Thoracic aorta (tissue), 2 donors: ENCODE measurements at regions not wholly inside any gene's neighbourhood (a gene's known extent, or its start where the extent isn't known, plus 50 kb on each side); places are given as distances from the start of the nearest gene placed in this dataset.

ENCODE experiments used
- ATAC-seq: fragments of 150-250 bp; one replicate; pipeline ENCODE4 v1.8.0; 2017; ENCODE audit warnings: low read depth; ENCODE audit not compliant: insufficient number of reproducible peaks, low FRiP score
- DNase-seq: peaks from one replicate; pipeline ENCODE4 v3.0.0-alpha.2; 2020; ENCODE audit warnings: low spot score
- H3K27ac ChIP-seq, 2 donors: fragments of 200-600 bp; sonication (generic); 1 replicate in 1 of 2; 2 replicates in 1 of 2; pipeline ENCODE4 v1.5.1; 2016; ENCODE audit warnings: mild to moderate bottlenecking in 2 of 2, moderate library complexity in 2 of 2
- H3K27me3 ChIP-seq: fragments of 200-600 bp; sonication (generic); replicated peaks from 2 replicates; pipeline ENCODE4 v1.6.0; 2016; ENCODE audit warnings: mild to moderate bottlenecking; ENCODE audit not compliant: insufficient read depth
- H3K36me3 ChIP-seq: fragments of 200-600 bp; sonication (generic); one replicate; pipeline ENCODE4 v1.5.1; 2016
- H3K4me1 ChIP-seq, 2 donors: fragments of 200-600 bp; sonication (generic); 1 replicate in 1 of 2; 2 replicates in 1 of 2; pipeline versions ENCODE4 v1.5.1 to v1.6.0; 2016; ENCODE audit warnings: low read depth in 2 of 2, mild to moderate bottlenecking in 1 of 2; ENCODE audit not compliant: control insufficient read depth in 1 of 2
- H3K4me3 ChIP-seq: fragments of 200-600 bp; sonication (generic); 2 replicates; pipeline ENCODE4 v1.5.1; 2016; ENCODE audit warnings: mild to moderate bottlenecking
- H3K9me3 ChIP-seq: fragments of 200-600 bp; sonication (generic); 2 replicates; pipeline ENCODE4 v1.5.1; 2016
- TF ChIP-seq, protein P1 (sequence below): fragments of 200-600 bp; sonication (generic); IDR thresholded peaks from one replicate; pipeline ENCODE4 v1.5.1; 2019; ENCODE audit warnings: antibody characterized with exemption

DNA sequence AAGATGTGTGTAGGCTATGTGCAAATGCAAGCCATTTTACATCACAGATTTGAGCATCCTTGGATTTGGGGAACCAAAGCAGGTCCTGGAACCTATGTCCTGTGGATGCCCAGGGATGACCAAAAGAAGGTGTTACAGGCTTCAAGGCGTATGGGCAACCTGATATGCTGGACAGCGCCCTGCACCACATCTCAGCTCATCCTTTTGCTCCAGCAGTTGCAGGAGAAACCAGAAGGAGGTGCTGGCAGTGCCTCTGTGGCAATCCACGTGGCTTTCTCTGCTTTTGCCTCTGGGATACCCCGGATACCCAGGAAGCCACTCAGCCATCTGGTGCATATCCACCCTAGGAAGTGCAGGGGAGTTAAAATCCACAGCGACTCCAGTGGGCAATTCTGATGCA lies 110.3 kb upstream of the VSTM2B start:
- Histone ChIP-seq H3K36me3 (no peaks in the 10 kb centered on the region), H3K4me3 (no peak overlapping the region), H3K4me1 (no peaks in the 10 kb centered on the region), H3K9me3 (no peaks in the 10 kb centered on the region), H3K27me3 (no peaks in the 10 kb centered on the region), H3K27ac (no peak overlapping the region)
- TF ChIP-seq, protein P1, sequence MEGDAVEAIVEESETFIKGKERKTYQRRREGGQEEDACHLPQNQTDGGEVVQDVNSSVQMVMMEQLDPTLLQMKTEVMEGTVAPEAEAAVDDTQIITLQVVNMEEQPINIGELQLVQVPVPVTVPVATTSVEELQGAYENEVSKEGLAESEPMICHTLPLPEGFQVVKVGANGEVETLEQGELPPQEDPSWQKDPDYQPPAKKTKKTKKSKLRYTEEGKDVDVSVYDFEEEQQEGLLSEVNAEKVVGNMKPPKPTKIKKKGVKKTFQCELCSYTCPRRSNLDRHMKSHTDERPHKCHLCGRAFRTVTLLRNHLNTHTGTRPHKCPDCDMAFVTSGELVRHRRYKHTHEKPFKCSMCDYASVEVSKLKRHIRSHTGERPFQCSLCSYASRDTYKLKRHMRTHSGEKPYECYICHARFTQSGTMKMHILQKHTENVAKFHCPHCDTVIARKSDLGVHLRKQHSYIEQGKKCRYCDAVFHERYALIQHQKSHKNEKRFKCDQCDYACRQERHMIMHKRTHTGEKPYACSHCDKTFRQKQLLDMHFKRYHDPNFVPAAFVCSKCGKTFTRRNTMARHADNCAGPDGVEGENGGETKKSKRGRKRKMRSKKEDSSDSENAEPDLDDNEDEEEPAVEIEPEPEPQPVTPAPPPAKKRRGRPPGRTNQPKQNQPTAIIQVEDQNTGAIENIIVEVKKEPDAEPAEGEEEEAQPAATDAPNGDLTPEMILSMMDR = no peak
- ATAC-seq = no peak
- DNase-seq = no peak

GRCh38 chr19:29417048-29417447 lies 108.7 kb upstream of the VSTM2B start:
- H3K27ac ChIP-seq = no peak overlapping the region
- TF ChIP-seq, protein P1 = no peak
- ATAC-seq = no peak

GRCh38 chr19:29418201-29418600 lies 107.6 kb upstream of the VSTM2B start:
- no peaks in the 10 kb centered on the region for H3K27me3 ChIP-seq
- DNase-seq = no peak
- no peak overlapping the region for H3K27ac ChIP-seq
- H3K9me3 ChIP-seq = no peaks in the 10 kb centered on the region
- no peaks in the 10 kb centered on the region for H3K4me1 ChIP-seq
- no peak overlapping the region for H3K4me3 ChIP-seq
- TF ChIP-seq, protein P1 = no peak
- no peaks in the 10 kb centered on the region for H3K36me3 ChIP-seq
- ATAC-seq = no peak

More at GRCh38 chr19:29417048-29417447, 108.7 kb upstream of the VSTM2B start:
- Histone ChIP-seq H3K9me3 (no peaks in the 10 kb centered on the region), H3K27me3 (no peaks in the 10 kb centered on the region), H3K36me3 (no peaks in the 10 kb centered on the region), H3K4me1 (no peaks in the 10 kb centered on the region), H3K4me3 (no peak overlapping the region)
- no peak for DNase-seq

GRCh38 chr19:29420065-29420464 lies 105.7 kb upstream of the VSTM2B start:
- no peak for ATAC-seq
- no peak overlapping the region for H3K4me3 ChIP-seq
- TF ChIP-seq, protein P1 = no peak
- no peak for DNase-seq
- no peak overlapping the region for H3K27ac ChIP-seq
- no peaks in the 10 kb centered on the region for H3K4me1 ChIP-seq
- H3K27me3 ChIP-seq = no peaks in the 10 kb centered on the region
- H3K9me3 ChIP-seq = no peaks in the 10 kb centered on the region
- no peaks in the 10 kb centered on the region for H3K36me3 ChIP-seq

DNA sequence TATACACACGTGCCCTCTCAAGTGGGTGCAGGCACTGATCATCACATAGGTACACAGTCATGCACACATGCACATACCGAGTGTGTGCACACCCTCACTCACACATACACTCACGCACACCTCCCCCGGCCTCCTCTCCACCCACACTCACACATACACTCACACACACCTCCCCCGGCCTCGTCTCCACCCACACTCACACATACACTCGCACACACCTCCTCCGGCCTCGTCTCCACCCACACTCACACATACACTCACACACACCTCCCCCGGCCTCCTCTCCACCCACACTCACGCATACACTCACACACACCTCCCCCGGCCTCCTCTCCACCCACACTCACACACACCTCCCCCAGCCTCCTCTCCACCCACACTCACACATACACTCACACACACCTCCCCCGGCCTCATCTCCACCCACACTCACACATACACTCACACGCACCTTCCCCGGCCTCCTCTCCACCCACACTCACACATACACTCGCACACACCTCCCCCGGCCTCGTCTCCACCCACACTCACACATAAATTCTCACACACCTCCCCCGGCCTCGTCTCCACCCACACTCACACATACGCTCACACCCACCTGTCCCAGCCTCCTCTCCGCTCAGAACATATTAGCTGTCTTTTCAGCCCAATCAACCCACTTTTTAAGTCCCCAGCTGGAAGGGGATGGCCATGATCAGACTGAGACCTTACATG lies 105.2 kb upstream of the VSTM2B start:
- Histone ChIP-seq H3K4me1 (no peaks in the 10 kb centered on the region), H3K27ac (no peak overlapping the region), H3K36me3 (no peaks in the 10 kb centered on the region), H3K9me3 (no peaks in the 10 kb centered on the region), H3K4me3 (no peak overlapping the region), H3K27me3 (no peaks in the 10 kb centered on the region)
- no peak for DNase-seq
- TF ChIP-seq, protein P1 = no peak
- no peak for ATAC-seq
